Left lung (tissue), 4 donors: ENCODE measurements at regions not wholly inside any gene's neighbourhood (a gene's known extent, or its start where the extent isn't known, plus 50 kb on each side); places are given as distances from the start of the nearest gene placed in this dataset.
"Not testable (repeated sequence)": the region's sequence is repeated elsewhere in the genome, so short reads cannot be mapped to it uniquely, and the experiment has no call there.

Experiments used
- ATAC-seq: fragments of 200-7000 bp; cut with Tn5 transposase; one replicate; pipeline ENCODE4 v1.9.1; 2020; ENCODE audit warnings: moderate library complexity
- DNase-seq, 4 donors: peaks; one replicate each; pipeline ENCODE4 v3.0.0-alpha.2; 2013 to 2020
- H3K27ac ChIP-seq, 2 donors: fragments of 200-600 bp; sonication (generic) in 1 of 2; one replicate each; pipeline versions ENCODE4 v1.5.0 to v1.8.0; 2020 to 2021
- H3K27me3 ChIP-seq, 2 donors: fragments of 200-600 bp; sonication (generic) in 1 of 2; one replicate each; pipeline versions ENCODE4 v1.5.0 to v1.8.0; 2020 to 2021
- H3K36me3 ChIP-seq, 2 donors: fragments of 200-600 bp; sonication (generic) in 1 of 2; one replicate each; pipeline versions ENCODE4 v1.5.0 to v1.8.0; 2020 to 2021
- H3K4me1 ChIP-seq, 2 donors: fragments of 200-600 bp; one replicate each; pipeline ENCODE4 v1.8.0; 2021
- H3K4me3 ChIP-seq, 2 donors: fragments of 200-600 bp; sonication (generic) in 1 of 2; one replicate each; pipeline versions ENCODE4 v1.5.0 to v1.8.0; 2020 to 2021; ENCODE audit warnings: mild to moderate bottlenecking in 1 of 2
- H3K9me3 ChIP-seq, 2 donors: fragments of 200-600 bp; sonication (generic) in 1 of 2; one replicate each; pipeline versions ENCODE4 v1.5.0 to v1.8.0; 2020 to 2021
- intact Hi-C, 2 donors: fragments of 100-400 bp; cut with DNase I; formaldehyde crosslinking; loops; one replicate each; pipeline versions ENCODE4 v1.11.2 to v1.14.2; 2022
- TF ChIP-seq, protein P1 (sequence below), 2 donors: fragments of 200-600 bp; sonication (generic) in 1 of 2; IDR thresholded peaks; one replicate each; pipeline versions ENCODE4 v1.5.0 to v1.8.0; 2021; ENCODE audit warnings: antibody characterized with exemption in 2 of 2
- donor health status: DM: no; HTN: yes; CAD: no.
- donor health status: DM: no; HTN: no; CAD: no.

DNA sequence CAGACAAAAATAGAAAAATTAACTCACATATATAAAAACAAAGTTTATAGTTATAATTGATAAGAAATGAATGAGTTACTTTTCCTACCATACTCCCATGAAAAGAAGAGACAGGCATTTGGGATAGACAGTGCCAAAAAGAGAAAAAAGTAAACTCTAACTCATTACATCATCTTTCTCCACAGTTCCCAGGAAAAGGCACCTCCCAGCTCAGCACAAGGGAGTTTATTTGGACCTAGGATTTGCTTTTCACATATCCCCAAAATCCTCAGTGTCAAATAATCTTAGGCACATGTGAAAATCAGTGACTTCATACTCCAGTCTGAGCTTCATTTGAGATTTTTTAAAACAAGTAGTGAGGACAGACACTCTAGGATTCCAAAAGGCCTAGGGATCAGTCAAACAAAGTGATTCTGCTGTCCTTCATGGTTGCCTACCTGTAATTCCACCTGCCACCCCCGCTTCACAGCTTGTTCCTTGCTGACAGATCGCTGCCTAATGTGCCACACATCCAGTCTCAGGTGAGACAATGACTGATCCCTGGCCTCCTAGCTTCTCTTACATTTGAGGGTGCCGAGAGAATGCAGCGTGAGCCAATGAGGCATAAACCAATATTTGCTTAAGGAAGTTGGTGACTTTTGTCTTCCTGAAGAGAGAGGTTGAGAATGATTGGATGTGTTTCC, 573.7 kb downstream of the TBL1XR1 start:
- H3K4me1 ChIP-seq = no peaks in the 10 kb centered on the region
- H3K27ac ChIP-seq = no peak overlapping the region
- H3K36me3 ChIP-seq = no peaks in the 10 kb centered on the region
- H3K4me3 ChIP-seq = no peak overlapping the region
- intact Hi-C loops = no loop called here
- H3K27me3 ChIP-seq = no peaks in the 10 kb centered on the region
- H3K9me3 ChIP-seq = no peaks in the 10 kb centered on the region
- TF ChIP-seq, protein P1, sequence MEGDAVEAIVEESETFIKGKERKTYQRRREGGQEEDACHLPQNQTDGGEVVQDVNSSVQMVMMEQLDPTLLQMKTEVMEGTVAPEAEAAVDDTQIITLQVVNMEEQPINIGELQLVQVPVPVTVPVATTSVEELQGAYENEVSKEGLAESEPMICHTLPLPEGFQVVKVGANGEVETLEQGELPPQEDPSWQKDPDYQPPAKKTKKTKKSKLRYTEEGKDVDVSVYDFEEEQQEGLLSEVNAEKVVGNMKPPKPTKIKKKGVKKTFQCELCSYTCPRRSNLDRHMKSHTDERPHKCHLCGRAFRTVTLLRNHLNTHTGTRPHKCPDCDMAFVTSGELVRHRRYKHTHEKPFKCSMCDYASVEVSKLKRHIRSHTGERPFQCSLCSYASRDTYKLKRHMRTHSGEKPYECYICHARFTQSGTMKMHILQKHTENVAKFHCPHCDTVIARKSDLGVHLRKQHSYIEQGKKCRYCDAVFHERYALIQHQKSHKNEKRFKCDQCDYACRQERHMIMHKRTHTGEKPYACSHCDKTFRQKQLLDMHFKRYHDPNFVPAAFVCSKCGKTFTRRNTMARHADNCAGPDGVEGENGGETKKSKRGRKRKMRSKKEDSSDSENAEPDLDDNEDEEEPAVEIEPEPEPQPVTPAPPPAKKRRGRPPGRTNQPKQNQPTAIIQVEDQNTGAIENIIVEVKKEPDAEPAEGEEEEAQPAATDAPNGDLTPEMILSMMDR (IDR thresholded peaks at IDR 0.05) = no peak
- DNase-seq (no peak), ATAC-seq (no peak)

DNA sequence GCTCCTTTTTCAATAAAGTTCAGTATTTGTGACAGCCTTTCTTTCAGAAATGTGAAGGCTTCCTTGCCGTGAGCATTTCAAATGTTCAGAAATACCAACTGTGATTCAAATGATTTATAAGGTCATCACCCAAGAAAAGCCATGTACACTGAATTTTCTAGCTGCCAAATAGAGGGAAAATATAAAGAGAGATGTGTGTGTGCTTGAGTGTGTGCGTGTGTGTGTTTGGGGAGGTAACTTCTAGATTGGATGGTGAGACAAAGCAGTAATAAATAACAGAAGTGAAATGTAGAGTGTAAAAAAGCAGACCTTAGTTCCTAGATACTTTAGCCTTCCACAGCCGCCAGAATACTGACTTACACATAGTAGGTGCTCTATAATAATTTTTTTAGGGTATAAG, 577.4 kb downstream of the TBL1XR1 start:
- Histone ChIP-seq H3K36me3 (no peaks in the 10 kb centered on the region), H3K4me1 (no peaks in the 10 kb centered on the region), H3K27ac (no peak overlapping the region), H3K9me3 (no peaks in the 10 kb centered on the region), H3K27me3 (no peaks in the 10 kb centered on the region), H3K4me3 (no peak overlapping the region)
- DNase-seq = no peak
- ATAC-seq = no peak
- intact Hi-C loops = no loop called here
- TF ChIP-seq, protein P1 (IDR thresholded peaks at IDR 0.05) = no peak

DNA sequence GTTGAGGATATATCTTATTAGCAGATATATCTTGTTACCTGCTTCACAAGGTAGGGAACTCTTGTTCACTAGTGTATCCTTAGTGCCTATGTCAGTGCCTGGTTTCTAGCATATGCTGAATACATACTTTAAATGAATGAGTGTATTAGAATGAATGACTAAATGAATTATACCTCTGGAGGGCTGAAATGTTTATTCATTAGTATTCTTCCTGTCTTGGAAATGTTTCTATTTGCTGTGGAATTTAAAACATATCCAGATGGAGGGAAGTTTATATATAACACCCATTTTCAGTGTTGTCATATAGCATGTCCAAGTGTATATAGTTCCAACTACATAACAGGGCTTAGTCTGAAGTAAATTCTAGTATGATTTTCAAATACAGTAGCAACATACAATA, 581.5 kb downstream of the TBL1XR1 start:
- no peaks in the 10 kb centered on the region for H3K4me1 ChIP-seq
- ATAC-seq = no peak
- TF ChIP-seq, protein P1 (IDR thresholded peaks at IDR 0.05) = no peak

DNA sequence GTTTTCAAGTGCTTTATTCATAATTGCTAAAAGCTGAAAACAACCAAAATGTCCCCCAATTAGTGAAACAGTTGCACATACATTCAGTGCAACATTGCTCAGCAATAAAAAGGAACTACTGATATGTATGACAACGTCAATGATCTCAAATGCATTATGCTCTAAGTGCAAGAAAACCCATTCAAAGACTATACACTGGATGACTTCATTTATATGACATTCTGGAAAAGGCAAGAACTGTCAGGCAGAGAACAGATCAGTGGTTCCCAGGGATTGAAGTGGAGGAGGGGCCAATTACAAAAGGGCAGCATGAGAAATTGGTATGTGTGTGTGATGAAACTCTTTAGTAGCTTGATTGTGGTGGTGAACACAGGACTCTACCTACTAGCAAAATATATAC, 585.6 kb downstream of the TBL1XR1 start:
- ATAC-seq = no peak
- Histone ChIP-seq H3K9me3 (no peaks in the 10 kb centered on the region), H3K27ac (no peak overlapping the region), H3K27me3 (no peaks in the 10 kb centered on the region), H3K4me3 (no peak overlapping the region), H3K4me1 (no peaks in the 10 kb centered on the region), H3K36me3 (no peaks in the 10 kb centered on the region)
- intact Hi-C loops = no loop called here
- no peak for DNase-seq
- TF ChIP-seq, protein P1 (IDR thresholded peaks at IDR 0.05) = no peak

More for the DNA sequence above, 581.5 kb downstream of the TBL1XR1 start:
- no peaks in the 10 kb centered on the region for H3K27me3 ChIP-seq
- H3K4me3 ChIP-seq = no peak overlapping the region
- no peaks in the 10 kb centered on the region for H3K36me3 ChIP-seq
- intact Hi-C loops = no loop called here
- H3K9me3 ChIP-seq = no peaks in the 10 kb centered on the region
- no peak overlapping the region for H3K27ac ChIP-seq
- no peak for DNase-seq

DNA sequence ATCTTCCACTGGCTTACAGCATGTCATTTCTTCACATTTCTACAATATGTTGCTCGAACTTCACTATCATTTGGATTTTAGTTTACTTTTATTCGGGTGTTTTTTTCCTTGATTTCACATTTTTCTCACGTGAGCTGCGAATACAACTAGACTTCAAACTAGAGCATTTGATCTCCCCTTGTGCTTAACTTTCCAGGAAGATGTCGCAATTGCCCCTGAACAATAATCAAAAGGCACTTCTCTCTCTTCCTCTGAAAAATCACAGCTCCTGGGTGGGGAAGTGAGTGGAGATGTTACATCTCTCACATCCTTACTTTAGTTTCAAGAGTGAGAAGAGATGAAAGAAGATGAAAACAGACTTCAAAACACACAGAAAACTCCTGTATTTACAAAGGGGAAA, 587.9 kb downstream of the TBL1XR1 start:
- Histone ChIP-seq H3K4me3 (no peak overlapping the region), H3K4me1 (no peaks in the 10 kb centered on the region), H3K36me3 (no peaks in the 10 kb centered on the region), H3K27me3 (no peaks in the 10 kb centered on the region), H3K9me3 (peaks cover 0 to 2% of the 10 kb centered on the region in 2 donors), H3K27ac (no peak overlapping the region)
- intact Hi-C loops = no loop called here
- DNase-seq (no peak), ATAC-seq (no peak)
- TF ChIP-seq, protein P1 (IDR thresholded peaks at IDR 0.05) = no peak

DNA sequence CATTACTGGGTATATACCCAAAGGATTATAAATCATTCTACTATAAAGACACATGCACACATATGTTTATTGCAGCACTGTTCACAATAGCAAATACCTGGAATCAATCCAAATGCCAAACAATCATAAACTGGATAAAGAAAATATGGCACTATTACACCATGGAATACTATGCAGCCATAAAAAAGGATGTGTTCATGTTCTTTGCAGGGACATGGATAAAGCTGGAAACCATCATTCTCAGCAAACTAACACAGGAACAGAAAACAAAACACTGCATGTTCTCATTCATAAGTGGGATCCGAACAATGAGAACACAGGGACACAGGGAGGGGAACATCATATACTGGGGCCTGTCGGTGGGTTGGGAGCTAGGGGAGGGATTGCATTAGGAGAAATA, 591.7 kb downstream of the TBL1XR1 start:
- ATAC-seq, H3K4me1 ChIP-seq, intact Hi-C loops, DNase-seq, H3K27ac ChIP-seq, H3K9me3 ChIP-seq, H3K27me3 ChIP-seq, H3K4me3 ChIP-seq, H3K36me3 ChIP-seq: not testable (repeated sequence)
